HG02759 (cell line): ENCODE measurements at regions not wholly inside any gene's neighbourhood (a gene's known extent, or its start where the extent isn't known, plus 50 kb on each side); places are given as distances from the start of the nearest gene placed in this dataset.

ENCODE experiments used
- ATAC-seq: cut with Tn5 transposase; IDR thresholded peaks from one replicate; pipeline ENCODE4 v1.9.1; 2021; ENCODE audit warnings: mild to moderate bottlenecking, moderate library complexity; ENCODE audit not compliant: unreplicated experiment

DNA sequence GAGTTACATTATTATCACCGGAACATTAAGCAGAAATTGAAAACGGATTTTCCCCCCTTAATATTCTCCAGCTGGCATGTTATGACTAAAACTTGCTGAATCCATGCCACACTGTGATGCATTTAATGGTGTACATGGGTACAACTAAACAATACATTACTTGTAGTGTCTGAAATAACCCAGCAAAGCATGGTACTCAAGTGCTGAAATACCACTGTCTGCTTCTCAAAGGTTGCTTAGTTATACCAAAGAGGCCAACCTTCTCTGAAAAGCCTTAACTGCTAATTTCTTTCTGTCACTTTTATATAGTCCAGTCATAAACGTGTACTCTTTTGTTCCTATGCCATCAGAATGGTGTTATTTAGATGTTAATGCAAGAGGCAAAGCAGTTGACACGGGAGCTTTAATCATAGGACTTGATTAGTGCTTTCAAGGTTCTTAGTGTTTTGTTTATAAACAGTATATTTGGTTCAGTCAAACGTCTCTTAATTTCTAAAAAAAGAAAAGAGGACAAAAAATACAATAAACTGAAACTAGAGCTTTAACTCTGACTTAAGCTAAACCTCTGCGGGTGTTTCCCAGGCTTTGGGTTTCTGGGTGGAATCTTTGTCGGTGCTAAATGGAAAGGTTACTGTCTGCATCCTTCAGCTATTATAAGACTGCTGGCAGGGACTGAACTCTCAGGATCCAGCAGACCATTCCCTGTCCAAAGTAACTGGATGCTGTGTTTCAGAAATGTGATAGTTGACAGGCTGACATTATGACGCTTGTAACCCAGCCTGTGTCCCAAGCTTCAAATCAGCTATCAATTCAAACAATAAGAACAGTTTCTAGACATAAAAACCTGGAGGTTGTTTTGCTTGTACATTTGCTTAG, 202.6 kb downstream of the PPP1R3A start:
- no peak for ATAC-seq

DNA sequence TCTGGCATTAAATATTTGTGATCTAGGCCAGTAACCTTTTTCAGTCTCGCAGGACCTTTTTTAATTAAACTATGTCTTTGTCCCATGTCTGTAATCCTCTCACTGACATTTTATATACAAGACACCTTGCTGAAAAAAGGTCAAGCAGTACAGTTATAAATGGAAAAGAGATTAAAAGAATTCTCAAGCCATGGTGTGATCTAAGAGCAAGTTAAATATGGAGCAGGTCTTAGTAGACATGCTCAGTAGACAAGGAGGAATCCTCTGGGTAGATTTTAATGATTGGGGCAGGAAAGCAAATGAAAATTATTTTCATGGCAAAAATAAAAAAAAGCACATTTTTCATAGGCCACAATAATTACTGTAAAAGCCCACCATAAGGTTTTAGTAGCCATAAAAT, 203.5 kb downstream of the PPP1R3A start:
- no peak for ATAC-seq

DNA sequence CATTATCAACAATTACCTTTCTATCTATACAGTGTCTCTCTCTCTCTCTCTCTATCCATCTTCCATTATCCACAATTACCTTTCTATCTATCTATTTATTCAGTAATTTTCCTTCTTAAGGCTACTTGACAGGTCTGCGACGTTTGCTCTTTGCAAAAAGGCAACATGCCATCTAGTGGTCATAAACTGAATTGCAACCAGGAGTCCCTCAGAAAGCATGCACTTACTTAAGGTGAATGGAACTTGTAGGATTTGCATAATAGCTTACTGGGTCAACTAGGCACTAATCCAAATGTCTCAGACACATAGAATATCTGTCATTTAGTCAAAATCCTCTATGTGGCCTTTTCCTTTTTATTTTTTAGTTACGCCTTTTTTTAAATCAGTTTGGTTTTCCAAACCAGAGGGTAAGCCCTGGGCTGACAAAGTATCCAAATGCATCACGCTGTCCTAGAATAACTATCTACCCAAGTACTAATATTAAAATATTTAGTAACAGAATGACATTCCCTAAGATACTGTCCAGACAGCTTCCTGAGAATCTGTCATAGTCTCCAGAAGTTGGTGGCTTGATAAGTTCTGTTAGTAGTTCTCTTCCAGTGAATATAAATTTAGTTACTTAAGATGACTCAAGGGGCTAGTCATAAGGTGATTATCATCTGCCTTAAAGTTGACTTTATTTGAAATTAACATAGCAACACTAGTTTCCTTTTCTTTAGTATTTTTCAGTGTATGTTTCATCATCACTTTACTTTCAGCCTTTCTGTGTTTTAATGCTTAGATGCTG, 208.3 kb downstream of the PPP1R3A start:
- peak; percentile 99 for ATAC-seq

DNA sequence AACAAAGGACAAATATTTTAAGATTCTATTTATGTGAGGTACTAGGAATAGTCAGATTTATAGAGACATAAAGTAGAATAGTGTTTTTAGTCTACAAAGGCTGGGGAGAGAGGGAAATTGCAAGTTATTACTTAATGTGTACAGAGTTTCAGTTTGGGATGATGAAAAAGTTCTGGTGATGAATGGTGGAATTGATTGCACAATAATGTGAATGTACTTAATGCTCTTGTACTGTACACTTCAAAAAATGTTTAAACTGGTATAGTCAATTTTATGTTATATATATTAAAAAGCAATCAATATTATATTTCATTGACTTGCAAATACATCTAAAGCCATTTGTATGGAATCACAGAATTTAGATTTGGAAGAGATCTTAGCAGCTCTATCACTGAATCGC, 213.4 kb downstream of the PPP1R3A start:
- ATAC-seq = no peak

DNA sequence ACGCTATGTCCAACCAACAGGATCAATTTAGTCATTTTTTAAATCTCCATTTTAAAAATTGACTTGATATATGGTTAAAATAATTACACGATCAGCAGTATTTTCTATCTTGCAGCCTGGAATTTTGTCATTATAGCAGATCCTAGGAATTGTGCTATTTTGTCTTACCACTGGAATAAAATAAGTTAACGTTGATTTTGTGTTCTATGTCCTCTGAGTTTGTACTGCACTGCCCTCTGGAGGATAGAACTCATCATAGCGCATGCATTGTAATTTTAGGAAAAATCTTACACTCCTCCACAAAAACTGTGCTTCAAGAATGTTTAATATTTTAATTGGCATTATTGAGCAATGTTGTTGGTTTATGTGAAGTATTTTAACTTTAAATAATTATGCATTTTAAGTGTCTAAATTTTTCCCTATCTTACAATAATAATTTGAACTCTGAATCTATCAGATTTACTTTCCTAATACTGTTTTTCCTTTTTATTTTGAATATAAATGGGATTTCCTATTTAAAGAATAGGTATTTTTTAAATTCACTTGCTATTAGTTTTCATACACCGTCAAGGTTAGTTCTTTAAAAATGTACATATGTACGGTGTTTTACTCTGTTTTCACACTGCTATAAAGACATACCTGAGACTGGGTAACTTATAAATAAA, 220.1 kb downstream of the PPP1R3A start:
- no peak for ATAC-seq

DNA sequence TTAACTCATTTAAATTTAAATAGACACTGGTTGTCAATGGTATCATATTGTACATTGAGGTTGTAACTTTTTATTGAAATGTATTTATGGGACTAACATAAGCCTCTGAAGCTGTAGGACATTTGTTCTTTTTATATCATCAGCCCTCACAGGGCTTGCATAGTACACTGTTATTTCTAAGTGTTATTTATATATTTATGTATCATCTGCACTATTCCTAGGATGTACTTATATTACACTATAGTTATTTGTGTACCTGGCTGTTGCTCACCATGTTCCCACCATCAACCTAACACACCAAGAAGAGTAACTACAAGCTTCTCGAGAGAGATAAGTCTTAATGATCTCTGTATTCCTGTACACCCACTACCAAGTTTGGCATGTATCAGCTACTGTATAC, 224.7 kb downstream of the PPP1R3A start:
- no peak for ATAC-seq

DNA sequence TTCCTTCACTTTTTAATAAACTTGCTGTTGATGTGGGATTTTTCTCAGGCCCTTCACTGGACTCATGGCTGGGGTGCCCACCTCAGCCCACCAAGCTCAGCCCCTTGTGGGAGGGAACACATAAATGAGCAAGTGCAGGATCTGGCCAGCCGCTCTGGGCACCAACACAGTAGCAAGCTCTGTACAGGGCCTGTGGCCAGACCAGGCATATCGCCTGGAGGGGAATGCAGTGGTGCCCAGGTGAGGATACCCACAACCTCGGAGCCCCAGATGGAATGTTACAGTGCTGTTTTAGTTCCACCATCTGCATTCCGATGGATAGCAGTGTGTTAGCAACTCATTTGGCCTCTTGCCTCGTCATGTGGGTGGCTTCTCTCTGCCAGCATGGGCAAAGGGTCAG, 234.6 kb downstream of the PPP1R3A start:
- ATAC-seq = no peak

DNA sequence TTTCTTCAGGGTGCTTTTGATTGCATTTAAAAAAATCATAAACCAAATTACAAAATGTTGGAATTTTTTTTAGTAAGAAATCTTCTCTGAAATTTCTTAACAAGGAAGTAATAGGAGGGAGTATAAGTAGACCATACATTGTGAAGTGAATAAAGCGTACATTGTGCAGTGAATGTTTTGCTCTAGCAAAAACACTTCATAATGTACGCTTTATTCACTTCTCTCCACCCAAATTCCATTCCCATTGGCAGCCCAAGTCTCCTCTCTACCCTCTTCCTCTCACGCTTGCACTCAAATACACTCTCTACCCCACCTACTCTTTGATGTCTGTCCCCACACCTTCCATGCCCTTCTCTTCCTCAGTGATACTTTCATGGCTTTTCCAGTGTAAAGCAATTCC, 241.0 kb downstream of the PPP1R3A start:
- no peak for ATAC-seq

DNA sequence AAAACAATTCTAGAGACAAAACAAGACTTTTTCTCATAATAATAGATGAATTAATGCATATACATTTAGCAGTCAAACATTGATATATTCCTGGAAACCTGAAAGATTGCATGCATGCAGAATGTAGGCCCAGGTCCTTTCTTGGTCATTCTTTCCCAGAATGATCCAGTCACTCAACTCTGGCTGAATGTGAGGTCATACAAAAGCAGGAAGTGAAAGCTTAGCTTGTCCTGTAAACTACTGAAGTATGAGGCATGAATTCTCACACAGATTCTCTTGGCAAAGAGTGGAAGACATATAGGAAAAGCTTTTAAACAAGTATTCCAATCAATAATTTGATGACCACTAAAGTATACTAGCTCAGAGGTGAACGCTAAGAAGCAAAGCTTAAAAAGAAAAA, 253.9 kb downstream of the PPP1R3A start:
- no peak for ATAC-seq

DNA sequence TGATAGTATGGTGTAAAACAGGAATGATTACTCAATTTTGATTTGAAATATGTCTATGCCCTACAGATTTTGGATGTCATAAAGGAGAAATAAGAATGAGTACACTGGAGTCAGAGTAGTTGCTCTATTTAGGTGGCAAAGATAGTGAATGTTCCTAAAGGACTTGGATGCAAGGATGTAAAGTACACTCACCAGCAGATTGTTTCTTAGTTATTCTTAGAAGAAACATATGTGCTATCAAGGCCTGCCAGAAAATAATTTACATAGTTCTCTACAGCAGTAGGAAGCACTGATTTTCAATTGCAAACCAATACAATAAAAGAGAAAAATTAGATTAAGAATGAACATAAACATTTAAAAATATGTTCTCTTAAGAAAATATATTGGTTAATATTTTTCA, 259.4 kb downstream of the PPP1R3A start:
- ATAC-seq = no peak

DNA sequence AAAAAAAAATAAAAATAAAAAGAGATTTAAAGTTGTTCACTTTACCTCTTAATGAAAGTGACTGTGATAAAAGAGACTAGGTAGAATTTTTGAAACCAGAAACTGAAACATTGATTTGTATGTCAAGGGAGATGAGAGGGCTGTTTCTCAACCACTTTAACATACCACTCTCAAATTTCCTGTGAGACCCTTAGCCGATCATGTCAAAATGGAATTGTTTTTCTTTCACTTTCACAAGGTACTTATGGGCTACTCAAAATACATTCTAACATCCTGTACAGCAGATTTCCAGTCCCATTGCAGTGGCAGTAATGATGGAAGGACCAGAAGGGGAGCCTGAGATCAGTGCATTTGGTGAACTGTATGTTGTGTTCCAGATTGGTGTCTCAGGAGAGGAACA, 261.2 kb downstream of the PPP1R3A start:
- ATAC-seq = peak; percentile 78

DNA sequence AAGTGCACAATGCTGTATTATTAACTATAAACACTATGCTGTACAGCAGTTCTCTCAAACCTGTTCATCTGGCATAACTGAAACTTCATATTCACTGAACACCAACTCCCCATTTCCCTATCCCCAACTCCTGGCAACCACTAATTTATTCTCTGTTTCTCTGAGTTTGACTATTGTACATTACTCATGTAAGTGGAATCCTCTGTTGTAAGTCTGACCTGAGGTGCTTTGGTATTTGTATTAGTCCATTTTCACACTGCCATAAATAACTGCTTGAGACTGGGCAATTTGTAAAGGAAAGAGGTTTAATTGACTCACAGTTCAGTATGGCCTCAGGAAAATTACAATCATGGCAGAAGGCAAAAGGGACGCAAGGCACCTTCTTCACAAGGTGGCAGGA, 266.3 kb downstream of the PPP1R3A start:
- ATAC-seq = no peak

DNA sequence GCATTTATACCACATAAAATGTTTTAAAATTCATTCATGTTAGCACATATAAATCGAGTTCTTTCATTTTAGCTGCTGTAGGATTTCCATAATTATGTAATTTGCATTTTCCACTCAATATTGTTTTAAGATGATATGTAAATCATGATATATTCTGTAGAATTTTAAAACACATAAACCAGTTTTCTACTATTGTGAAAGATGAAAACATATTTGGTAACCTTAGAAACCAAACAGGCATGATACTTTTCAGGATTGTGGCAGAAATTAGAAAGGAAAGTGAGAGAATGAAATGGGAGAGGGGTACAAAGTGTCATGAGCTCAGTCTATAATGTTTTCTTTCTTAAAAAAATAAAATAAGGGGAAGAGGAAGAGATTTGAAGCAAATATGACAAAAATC, 269.3 kb downstream of the PPP1R3A start:
- no peak for ATAC-seq

DNA sequence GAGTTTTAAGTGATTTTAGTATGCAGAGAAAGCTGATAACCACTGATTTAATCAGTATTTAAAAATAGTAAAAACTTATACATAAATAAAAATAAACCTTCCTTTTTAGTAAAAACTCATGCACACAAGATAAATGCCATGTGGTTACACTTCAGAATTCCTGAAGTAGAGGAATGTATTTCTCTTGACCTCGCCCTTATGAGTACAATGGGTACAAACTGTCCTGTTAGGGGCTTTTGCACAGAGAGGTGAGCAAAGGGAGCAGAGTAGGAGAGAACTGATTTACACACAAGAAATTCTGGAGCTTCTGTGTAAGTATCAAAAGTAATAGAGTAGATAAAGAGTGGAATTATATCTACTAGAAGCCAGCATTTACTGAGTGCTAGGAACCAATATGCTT, 279.6 kb downstream of the PPP1R3A start:
- no peak for ATAC-seq

DNA sequence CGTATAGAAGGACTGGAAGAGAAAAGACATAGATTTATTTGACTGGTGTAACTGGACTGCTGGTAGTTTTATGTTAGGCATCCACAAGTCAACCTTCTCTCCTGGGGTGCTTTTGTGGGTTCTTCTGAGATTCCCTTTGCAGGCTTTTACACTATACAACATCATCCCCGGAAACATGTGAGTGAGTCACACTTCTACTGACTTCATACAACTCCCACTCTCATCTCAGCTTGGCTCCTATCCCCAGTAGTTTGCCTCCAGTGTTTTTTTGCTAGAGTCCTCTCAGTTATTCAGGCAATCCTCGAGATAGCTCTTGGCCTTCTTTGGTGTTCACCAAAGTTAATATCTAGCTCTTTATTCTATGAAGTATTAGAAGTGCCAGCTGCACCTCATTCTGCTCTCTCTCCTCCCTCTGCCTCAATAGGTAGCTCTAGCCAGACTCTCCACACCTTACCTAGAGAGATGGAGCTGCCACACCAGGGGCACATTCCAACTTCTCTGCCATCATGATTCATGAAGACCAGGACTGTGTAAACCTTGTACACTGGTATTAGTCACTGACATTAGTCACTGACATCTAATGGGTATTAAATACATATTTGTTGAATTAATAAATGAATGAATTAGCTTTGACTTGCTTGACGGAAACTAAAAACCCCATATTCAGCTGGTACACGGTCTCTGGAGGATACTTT, 281.9 kb downstream of the PPP1R3A start:
- no peak for ATAC-seq

DNA sequence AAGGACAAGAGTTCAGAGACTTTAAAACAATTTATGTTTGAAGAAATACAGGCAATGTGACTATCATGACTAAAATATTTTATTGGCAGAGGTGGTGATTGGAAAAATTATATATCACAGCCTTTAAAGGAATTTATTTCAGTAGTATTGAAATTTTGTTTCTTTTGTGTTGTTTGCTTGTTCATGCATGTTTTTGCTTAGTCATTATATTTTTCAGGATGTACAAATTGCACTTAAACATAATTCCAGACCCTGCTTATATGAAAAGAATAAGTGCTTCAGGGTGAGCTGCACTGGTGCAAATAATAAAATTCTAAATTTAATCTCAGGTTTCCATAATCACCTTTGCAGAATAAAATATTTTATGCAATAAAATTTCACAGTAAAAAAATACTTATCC, 283.3 kb downstream of the PPP1R3A start:
- no peak for ATAC-seq

DNA sequence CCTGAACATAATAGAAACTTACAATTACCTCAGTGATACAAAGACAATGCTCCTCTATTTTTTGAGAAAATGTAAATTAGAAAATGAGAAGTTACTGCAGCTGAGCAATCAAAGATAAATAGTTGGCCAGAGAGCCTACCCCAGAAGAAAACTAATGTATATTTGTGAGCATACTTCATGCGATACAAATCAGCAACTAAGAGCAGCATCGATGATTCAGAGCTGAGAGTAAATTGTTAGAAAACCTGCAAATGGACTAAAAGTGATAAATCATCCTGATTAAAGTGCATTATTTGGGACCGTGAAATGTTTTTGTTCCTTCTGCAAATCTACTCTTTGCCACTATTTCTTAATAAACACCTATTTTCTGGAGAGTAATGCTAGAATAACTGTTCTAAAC, 285.7 kb downstream of the PPP1R3A start:
- no peak for ATAC-seq

DNA sequence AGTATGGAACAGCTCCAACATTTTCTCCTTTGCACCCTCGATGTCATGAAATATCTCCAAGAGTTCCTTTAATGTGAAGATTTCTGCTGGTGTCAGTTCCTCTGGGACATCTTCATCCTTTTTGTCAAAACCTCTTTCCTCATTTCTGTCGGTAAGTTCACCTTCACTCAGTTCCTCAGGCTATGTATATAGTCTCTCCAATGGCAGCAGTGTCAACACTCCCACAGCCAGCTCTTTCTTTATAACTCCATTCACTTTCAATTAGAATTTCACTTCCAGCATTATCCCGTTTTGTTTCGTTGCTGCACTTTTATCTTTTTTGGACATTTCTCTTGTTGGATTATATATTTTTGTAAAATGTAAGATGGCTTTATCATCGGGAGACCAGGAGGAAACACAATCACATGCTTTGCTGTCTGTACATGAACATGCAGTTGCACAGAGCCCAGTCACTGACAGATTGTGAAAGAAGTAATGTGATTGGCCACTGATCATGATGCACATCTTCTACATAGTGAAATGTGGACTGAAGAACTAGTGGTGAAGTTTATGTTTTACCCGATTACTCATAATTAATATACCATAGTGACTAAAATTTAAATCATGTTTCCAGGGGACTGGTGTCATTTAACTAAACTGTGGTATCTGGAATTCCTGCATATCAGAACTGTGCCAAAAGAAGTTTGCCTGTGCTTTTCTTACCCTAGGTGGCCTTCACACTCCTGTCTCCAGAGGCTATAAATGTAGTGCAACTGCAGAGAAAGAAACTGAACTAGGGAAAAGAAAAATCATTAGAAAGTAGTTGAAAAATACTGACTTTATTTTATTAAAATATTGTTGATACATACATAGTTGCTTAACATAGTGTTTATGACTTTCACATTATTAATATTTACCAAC, 289.6 kb downstream of the PPP1R3A start:
- no peak for ATAC-seq

DNA sequence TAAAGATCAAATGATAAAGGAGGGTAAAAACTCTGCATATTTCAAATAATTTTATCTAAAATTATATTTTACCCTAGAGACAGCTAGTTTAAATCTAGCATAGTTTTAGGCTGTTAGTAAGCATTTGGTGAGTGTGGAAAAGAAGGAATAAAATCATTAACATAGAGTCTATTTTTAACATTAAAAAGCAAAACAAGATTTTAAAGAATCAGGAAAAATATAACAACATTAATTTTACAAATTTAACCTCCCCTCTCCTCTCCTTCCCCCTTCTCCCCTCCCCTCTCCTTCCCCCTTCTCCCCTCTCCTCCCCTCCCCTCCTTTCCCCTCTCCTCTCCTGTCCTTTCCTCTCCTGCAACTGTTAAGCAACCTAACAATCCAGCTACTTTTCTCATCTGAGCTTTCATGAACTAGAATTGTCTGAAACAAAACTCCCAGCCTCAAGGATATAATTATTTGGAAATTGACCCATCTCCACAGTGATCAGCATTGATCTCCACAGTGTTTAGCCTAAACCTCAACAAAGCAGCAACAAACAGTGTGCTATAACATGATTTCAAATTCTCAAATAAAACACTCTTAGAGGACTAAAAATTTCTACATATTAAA, 293.2 kb downstream of the PPP1R3A start:
- no peak for ATAC-seq

DNA sequence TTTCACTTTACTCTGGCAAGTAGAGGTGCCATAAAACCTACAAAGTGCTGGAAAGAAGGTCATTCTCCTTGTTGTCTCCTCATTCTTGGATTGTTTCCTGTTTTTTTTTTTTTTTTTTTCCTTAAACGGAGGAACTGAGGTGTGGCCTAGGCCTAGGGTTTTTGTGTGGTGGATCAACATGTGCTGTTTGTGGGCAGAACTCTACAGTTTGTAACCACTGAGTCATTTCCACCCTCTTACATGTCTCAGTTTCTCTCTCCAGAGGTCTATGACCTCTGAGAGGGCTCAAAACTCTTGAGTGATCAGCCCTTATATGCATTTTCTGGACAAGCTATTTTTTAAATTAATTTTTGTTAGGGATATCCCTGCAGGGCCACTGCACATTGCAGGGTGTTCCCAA, 296.0 kb downstream of the PPP1R3A start:
- ATAC-seq = no peak
